ENCODE measurements at regions not wholly inside any gene's neighbourhood (a gene's known extent, or its start where the extent isn't known, plus 50 kb on each side); places are given as distances from the start of the nearest gene placed in this dataset.

DNA sequence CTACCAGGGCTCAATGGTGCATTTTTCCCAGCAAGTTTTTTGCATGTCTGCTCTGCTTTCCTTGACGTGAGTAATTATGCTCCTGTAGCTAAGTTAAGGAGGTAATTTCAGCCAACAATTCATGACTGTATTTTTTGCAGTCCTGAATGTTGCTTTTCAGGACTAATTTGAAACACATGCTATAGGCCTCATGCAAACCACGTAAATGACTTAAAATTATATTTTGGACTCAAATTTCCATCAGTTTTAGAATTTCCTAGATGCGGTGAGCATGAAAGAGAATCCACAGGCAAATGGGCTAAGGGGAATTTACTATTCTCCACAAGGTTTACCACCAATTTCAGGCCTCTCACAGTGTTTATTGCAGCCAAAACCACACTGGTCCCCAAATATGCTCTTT lies 589.9 kb upstream of the LRRTM1 start:
- H3K4me1 ChIP-seq: no peaks in the 10 kb centered on the region
- peaks cover 17% of the 10 kb centered on the region; the same call in 2 of the 3 replicates for H3K9me3 ChIP-seq
- 1% methylated on average over 3 of the region's 3 CpGs for WGBS (ENCODE audit: missing lambda C conversion rate)
- no peak for DNase-seq (ENCODE audit: low read depth in 1 of 2, low spot score in 1 of 2)
- no peak overlapping the region for H3K4me3 ChIP-seq
- CTCF ChIA-PET: no interaction called here
- TF ChIP-seq POLR2AphosphoS2 (conservative IDR thresholded peaks at IDR 0.05; ENCODE audit: low read length) (no peak), FOSL2 (IDR thresholded peaks at IDR 0.05) (no peak), FOSL2 (CRISPR knock-in tag; IDR thresholded peaks at IDR 0.05) (no peak), CTCF (IDR thresholded peaks at IDR 0.05) (no peak), POLR2A (IDR thresholded peaks at IDR 0.05; ENCODE audit: low read length) (no peak)
- H3K4me2 ChIP-seq: no peak overlapping the region
- no peak overlapping the region for H3K27ac ChIP-seq
- POLR2A ChIA-PET: no interaction called here
- FAIRE-seq: no peak
- ATAC-seq: no peak

DNA sequence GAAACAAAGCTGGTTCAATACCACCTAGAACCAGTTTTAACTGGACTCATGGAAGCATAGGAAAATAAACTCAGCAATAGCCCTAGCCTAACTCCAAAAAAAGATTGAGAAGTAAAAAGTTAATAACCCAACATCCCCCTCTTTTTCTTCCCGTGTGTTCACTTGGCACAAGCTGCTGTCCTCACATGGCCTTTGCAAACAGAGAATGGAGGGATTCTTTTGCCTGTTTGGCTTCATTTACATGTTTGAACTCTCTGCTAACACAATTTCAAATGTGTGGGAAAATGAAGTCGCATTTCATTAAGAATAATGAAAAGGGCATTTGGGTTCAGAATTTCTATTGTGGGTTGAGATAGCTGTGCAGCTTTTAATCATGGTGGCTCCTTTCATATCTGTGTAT lies 589.2 kb upstream of the LRRTM1 start:
- DNase-seq (ENCODE audit: low read depth in 1 of 2, low spot score in 1 of 2) (no peak), FAIRE-seq (no peak), ATAC-seq (no peak)
- Histone ChIP-seq H3K27ac (no peak overlapping the region), H3K4me1 (no peaks in the 10 kb centered on the region), H3K4me3 (no peak overlapping the region), H3K9me3 (peaks cover 17% of the 10 kb centered on the region; the same call in 2 of the 3 replicates), H3K4me2 (no peak overlapping the region)
- ChIA-PET CTCF (no interaction called here), POLR2A (no interaction called here)
- no peak for TF ChIP-seq ZNF302 (CRISPR knock-in tag; IDR thresholded peaks at IDR 0.05)
- no peak for TF ChIP-seq GATA3 (IDR thresholded peaks at IDR 0.05; ENCODE audit: borderline replicate concordance)
- no peak for TF ChIP-seq NFE2L2 (conservative IDR thresholded peaks at IDR 0.05; ENCODE audit: low read length)
- no peak for TF ChIP-seq BHLHE40 (IDR thresholded peaks at IDR 0.05; ENCODE audit: low read depth, low read length)
- no peak for TF ChIP-seq ESRRA (IDR thresholded peaks at IDR 0.05; ENCODE audit: borderline replicate concordance, low read length)
- TF ChIP-seq POLR2AphosphoS2 (conservative IDR thresholded peaks at IDR 0.05; ENCODE audit: low read length): no peak
- no peak for TF ChIP-seq JUN (IDR thresholded peaks at IDR 0.05)
- no peak for TF ChIP-seq RFX5 (IDR thresholded peaks at IDR 0.05)
- TF ChIP-seq KDM1A (IDR thresholded peaks at IDR 0.05; ENCODE audit: low read depth): no peak
- TF ChIP-seq CBX2 (IDR thresholded peaks at IDR 0.05; ENCODE audit: borderline replicate concordance, low read depth): no peak
- no peak for TF ChIP-seq ELK1 (IDR thresholded peaks at IDR 0.05; ENCODE audit: low read depth, low read length)
- no peak for TF ChIP-seq MYC (IDR thresholded peaks at IDR 0.05; ENCODE audit: borderline replicate concordance, low read length)
- TF ChIP-seq TP53 (CRISPR knock-in tag; IDR thresholded peaks at IDR 0.05): no peak
- TF ChIP-seq, protein P1, sequence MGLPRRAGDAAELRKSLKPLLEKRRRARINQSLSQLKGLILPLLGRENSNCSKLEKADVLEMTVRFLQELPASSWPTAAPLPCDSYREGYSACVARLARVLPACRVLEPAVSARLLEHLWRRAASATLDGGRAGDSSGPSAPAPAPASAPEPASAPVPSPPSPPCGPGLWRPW (IDR thresholded peaks at IDR 0.05): no peak
- no peak for TF ChIP-seq E2F6 (IDR thresholded peaks at IDR 0.05; ENCODE audit: borderline replicate concordance, low read depth)
- TF ChIP-seq CHD2 (IDR thresholded peaks at IDR 0.05; ENCODE audit: low read length, partially characterized antibody): no peak
- WGBS (ENCODE audit: missing lambda C conversion rate): 1% methylated on average over 2 of the region's 2 CpGs

DNA sequence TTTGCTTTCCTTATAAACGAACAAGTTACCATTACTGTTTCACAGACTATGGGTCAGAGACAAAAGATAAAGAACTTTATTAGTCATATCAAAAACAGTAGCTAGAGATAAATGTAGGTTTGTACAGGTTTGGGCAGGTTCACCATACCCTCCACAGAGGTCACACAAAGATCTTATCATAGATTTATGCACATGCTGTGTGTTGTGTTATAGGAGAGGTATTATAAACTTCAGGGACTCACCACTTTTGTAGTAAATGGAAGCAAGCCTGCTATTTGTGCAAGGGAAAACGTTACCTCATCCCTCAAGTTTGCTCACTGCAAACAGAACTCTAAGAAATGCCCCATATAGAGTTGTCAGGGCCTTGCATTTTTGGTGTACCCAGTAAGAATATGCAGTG lies 584.5 kb upstream of the LRRTM1 start:
- Histone ChIP-seq H3K4me1 (no peaks in the 10 kb centered on the region), H3K4me2 (no peak overlapping the region), H3K9me3 (peaks cover 19% of the 10 kb centered on the region; the same call in 2 of the 3 replicates), H3K4me3 (no peak overlapping the region), H3K27ac (no peak overlapping the region)
- ChIA-PET CTCF (no interaction called here), POLR2A (no interaction called here)
- 1% methylated on average over 2 of the region's 2 CpGs for WGBS (ENCODE audit: missing lambda C conversion rate)
- DNase-seq (ENCODE audit: low read depth in 1 of 2, low spot score in 1 of 2) (no peak), ATAC-seq (no peak), FAIRE-seq (no peak)
- no peak for TF ChIP-seq ATOH8 (CRISPR knock-in tag; IDR thresholded peaks at IDR 0.05; ENCODE audit: low read depth)
- no peak for TF ChIP-seq POLR2AphosphoS2 (conservative IDR thresholded peaks at IDR 0.05; ENCODE audit: low read length)
- TF ChIP-seq, protein P2, sequence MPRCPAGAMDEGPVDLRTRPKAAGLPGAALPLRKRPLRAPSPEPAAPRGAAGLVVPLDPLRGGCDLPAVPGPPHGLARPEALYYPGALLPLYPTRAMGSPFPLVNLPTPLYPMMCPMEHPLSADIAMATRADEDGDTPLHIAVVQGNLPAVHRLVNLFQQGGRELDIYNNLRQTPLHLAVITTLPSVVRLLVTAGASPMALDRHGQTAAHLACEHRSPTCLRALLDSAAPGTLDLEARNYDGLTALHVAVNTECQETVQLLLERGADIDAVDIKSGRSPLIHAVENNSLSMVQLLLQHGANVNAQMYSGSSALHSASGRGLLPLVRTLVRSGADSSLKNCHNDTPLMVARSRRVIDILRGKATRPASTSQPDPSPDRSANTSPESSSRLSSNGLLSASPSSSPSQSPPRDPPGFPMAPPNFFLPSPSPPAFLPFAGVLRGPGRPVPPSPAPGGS (IDR thresholded peaks at IDR 0.05): no peak
- no peak for TF ChIP-seq FOSB (CRISPR knock-in tag; IDR thresholded peaks at IDR 0.05)
- no peak for TF ChIP-seq RARB (CRISPR knock-in tag; IDR thresholded peaks at IDR 0.05)
- no peak for TF ChIP-seq JUNB (IDR thresholded peaks at IDR 0.05)
- no peak for TF ChIP-seq CBX2 (IDR thresholded peaks at IDR 0.05; ENCODE audit: borderline replicate concordance, low read depth)
